SH-SY5Y (cell line): ENCODE measurements at regions not wholly inside any gene's neighbourhood (a gene's known extent, or its start where the extent isn't known, plus 50 kb on each side); places are given as distances from the start of the nearest gene placed in this dataset.

Experiments
- GATA2 ChIP-seq: IDR thresholded peaks from 2 replicates; pipeline ENCODE4 v1.6.1; 2011; ENCODE audit warnings: mild to moderate bottlenecking, low read depth, low read length
- GATA3 ChIP-seq: IDR thresholded peaks from 2 replicates; pipeline ENCODE4 v1.6.1; 2011; ENCODE audit warnings: low read depth, mild to moderate bottlenecking, low read length, moderate library complexity

- no peak for TF ChIP-seq GATA2
- no peak for TF ChIP-seq GATA3
Observed at GRCh38 chr2:204373942-204374341, 171.3 kb upstream of the PARD3B start.
